Endometrium (tissue), 2 donors: ENCODE measurements at regions not wholly inside any gene's neighbourhood (a gene's known extent, or its start where the extent isn't known, plus 50 kb on each side); places are given as distances from the start of the nearest gene placed in this dataset.
"Not testable (repeated sequence)": the region's sequence is repeated elsewhere in the genome, so short reads cannot be mapped to it uniquely, and the experiment has no call there.

Experiments
- FAIRE-seq: peaks from 2 replicates; lab custom pipeline; 2012; peaks lifted over from hg19 to GRCh38; lab: Jason Lieb, UNC
- donor health status: control.
- donor health status: control.

GRCh38 chr5:134471858-134472449 is 53.5 kb upstream of the JADE2 start:
- FAIRE-seq = not testable (repeated sequence)

DNA sequence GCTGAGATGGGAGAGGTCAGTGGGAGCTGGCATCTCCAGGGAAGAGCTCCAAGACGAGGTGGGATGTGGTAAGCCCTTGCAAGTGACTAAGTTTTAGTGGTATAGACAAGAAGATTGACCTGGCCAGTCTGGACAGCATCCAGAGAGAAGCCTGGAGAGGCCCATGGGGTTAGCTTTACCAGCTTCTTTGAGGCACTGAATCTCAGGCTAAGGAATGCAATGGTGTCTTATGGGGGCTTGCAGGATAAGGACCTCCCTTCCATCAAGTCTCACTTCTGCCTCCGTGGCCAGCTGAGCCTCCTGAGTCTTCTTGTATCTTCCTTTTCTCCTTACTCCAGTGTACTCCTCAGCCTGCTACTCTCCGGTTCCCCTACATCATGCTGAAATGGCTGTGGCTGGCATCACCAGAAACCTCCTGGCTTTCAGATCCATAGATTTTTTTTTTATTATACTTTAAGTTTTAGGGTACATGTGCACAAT is 56.5 kb upstream of the JADE2 start:
- FAIRE-seq = no peak

GRCh38 chr5:134467231-134467630 is 55.5 kb upstream of the CDKN2AIPNL start:
- FAIRE-seq = no peak

DNA sequence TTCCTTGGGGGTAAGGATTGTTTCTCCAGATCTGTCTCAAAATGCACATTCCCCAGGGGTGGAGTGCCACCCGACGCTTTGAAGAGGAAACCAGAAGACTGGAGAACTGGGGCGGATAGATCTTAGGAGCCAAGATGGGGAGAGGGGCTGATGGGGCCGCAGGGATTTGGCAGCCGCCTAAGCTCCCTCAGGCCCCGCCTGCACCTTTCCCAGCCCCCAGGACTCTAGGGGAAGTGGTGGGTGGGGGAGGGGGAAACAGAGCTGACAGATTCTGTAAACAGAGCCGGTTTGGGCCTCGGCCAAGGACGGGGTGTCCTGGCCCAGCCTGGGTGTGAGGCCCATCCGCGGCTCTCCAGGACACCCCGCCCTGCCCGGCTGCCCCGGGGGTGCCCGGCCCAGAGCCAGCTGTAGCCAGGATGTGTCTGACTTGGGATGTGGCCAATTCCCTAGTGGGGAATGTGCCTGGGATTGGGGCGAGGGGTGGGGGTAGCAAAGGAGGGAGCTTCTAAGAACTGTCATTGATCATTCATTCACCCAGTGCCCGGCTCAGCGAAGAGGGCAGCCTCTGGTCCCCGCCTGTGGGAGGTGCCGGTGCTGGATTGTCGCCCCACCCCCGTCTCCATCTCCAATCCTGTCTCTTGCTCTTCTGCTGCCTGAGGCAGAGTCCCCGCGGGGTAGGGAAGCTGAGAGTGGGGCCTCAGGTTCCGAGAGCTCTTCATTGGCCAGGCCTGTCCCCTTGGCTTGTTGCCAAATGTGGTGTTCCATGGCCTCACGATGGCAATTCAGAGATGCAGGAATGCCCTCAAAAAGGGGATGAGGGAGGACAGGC is 54.8 kb upstream of the CDKN2AIPNL start:
- no peak for FAIRE-seq

GRCh38 chr5:134465816-134466240 is 54.1 kb upstream of the CDKN2AIPNL start:
- FAIRE-seq = peak; percentile 23

DNA sequence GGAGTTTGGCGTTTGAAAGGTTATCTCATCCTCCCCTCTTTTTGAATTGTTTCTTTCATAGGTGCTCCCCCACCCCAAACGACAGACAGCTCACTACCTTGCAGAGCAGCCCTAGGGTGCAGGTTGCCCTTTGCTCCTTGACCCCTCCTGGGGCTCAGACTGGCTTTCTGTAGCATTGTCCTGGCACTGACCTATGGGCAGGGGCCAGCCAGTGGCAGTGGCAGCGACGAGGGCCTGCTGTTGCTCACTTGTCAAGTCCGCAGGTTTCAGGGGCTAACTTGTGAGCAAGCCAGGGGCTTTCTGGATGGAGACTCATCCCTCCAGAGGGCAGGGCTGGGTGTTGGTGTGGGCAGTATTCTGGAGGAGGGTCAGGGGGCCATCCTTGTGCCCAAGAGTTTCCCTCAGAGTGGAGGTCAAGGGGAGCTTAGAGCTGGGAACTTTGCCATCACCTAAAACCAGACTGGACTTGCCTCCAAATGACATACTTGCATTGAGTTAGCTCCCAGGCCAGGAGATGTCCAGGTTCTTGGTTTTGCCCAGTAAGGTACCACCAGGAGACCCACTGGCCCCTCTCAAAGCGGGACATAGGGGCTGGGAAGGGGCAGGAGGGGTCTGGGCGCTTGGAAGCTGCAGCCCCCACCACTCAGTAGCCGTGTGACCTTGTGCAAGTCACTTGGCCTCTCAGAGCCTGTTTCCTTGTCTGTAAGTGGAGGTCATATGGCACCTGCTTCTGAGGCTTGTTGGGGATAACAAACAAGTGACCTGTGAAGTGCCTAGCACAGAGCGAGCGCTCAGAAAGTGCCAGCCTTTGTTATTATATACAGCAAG is 53.5 kb upstream of the CDKN2AIPNL start:
- FAIRE-seq = no peak

- no peak for FAIRE-seq
Measured at GRCh38 chr5:134463991-134464760, 52.5 kb upstream of the CDKN2AIPNL start.

- no peak for FAIRE-seq
Measured at GRCh38 chr5:134463176-134463720, 51.6 kb upstream of the CDKN2AIPNL start.

DNA sequence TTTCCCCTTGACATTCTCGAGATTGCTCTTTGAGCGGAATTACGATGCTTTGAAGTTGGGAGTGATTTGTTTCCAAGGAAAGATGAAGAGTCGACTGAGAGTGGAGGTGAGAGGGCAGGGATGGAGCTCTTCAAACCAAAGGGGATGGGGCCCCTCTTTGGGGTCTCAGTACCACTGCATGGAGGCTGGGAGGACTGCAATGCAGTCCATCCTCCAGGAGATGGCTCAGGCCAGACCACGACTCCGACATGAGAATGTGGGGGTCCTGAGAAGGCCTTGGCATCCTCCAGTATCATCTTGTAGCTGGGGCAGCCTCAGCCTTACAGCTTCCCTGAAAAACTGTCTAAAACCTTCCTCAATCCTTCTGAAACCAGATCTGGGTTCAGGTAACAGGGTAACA is 51.1 kb upstream of the CDKN2AIPNL start:
- no peak for FAIRE-seq

GRCh38 chr5:134462047-134462575 is 50.4 kb upstream of the CDKN2AIPNL start:
- FAIRE-seq = no peak
